ENCODE measurements at regions not wholly inside any gene's neighbourhood (a gene's known extent, or its start where the extent isn't known, plus 50 kb on each side); places are given as distances from the start of the nearest gene placed in this dataset.

DNA sequence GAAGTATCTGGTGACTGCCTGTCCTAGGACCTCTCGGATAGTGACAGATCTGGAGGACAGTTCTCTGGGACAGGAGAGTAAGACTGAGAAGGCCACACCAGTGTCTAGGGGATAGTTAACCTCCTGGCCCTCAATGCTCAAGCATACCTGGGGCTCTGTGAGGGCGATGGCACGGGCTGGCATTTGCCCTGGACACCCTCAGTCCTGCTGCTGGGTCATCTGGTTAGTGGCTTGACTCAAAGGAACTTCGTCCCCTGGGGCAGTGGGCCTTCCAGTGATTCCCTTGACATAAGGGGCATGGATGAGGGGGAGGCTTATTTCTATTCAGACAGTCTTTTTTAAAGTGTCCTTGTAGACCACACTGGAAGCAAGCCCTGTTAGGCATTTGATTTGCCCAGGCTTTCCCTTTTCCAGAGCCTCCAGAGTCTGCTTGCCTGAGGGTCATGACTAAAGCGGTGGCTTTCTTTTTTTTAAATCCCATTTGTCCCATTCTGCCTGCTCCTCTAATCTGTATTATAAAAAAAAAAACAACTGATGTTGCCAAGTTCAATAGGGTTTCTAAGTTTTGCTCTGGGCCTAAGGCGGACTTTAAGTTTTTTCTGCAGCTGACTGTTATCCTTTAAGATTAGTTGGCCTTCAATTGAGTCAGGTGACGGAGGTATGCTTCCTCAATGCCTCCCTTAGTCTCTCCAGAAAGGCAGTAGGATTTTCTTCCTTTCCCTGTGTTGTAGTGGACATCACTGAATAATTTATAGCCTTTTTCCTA lies 2083.5 kb upstream of the C9orf72 start:
- DNase-seq = no peak

DNA sequence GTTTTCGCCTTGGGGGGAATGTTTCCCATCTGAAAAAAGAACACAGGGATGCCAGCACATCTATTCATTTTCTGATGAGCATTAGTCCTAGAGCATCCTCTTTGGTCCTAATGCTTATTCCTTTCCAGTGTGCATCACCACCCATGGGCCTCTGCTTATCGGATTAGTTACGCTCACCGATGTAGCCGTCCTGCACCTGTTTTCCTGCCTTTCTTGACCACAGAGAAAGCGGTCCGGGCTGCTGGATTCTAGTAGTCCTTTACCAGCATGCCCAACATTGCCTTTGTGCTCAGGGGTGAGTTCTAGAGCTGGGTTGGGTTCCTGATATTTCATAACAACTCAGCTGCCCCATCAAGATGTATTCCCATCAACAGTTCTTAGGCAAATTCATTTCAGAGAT lies 2084.5 kb upstream of the C9orf72 start:
- DNase-seq = no peak

GRCh38 chr9:29659014-29659413 lies 2085.7 kb upstream of the C9orf72 start:
- DNase-seq = no peak

- no peak for DNase-seq
Observed at GRCh38 chr9:29659736-29660135, 2086.5 kb upstream of the C9orf72 start.

- DNase-seq = no peak
Observed at GRCh38 chr9:29668732-29669131, 2095.5 kb upstream of the C9orf72 start.

DNA sequence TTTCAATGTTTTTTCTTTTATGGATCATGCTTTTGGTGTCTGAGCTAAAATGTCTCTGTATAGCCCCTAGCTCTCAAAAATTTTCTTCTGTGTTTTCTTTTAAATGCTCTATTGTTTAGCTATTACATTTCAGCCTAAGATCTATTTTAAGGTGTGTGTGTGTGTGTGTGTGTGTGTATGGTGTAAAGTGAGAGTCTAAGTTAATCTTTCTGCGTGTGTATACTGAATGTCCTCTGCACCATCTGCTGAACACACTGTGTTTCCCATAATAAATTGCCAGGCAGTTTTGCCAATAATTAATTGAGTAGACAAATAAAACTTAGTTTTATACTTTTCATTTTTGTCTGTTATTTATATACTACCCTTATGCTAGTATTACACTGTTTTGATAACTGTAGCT lies 2096.3 kb upstream of the C9orf72 start:
- DNase-seq = no peak

- no peak for DNase-seq
Observed at GRCh38 chr9:29685531-29685930, 2112.2 kb upstream of the C9orf72 start.

GRCh38 chr9:29691145-29691544 lies 2117.9 kb upstream of the C9orf72 start:
- DNase-seq = no peak

DNA sequence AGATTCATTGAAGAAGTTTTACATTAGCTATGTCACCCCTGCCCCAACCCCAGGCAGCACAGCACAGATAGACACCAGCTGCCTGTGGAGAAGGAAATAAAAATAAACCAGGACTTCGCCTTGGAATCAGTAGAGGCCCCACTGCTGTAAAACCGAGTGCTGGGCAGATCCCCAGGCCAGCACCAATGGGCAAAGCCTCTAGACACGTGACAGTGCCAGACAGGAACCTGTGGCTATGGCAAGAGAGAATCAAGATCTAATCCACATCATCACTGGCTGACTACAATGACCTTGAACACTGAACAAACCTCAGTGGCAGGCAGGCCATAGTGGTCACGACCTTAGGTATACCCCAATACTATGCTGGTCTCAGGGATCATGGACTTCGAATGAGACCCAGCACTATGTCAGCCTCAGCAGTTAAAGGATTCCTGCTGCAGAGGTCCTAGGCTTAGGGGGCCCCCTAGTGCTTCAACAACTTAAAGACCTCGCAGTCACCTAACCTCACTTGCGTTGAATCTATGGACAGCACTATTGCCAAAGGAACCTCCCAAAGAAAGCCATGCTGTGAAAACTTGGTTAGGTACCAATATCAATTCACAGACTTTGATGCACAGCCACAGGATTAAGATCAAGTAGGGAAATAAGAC lies 2118.6 kb upstream of the C9orf72 start:
- peak; percentile 21 for DNase-seq

GRCh38 chr9:29697011-29697410 lies 2123.7 kb upstream of the C9orf72 start:
- DNase-seq = no peak

DNA sequence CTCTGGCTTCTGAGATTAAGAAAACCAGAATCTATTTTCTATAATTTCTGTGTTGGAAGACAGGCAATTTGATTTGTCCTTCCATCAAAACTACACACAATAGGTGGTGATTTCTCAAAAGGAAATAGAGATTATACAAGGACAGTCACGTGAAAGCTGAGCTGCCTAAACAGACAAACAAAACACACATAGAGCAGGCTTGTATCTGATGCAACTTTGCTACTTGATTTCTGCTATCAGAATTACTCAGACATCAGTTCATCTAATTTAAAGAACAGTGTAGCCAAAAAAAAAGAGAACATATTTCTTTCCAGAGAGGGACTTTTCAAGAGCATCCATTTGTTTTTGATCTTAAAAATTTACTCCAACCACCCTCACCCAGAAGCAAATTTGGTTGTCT lies 2128.3 kb upstream of the C9orf72 start:
- no peak for DNase-seq

- DNase-seq = no peak
Observed at GRCh38 chr9:29701971-29702370, 2128.7 kb upstream of the C9orf72 start.

GRCh38 chr9:29714860-29715259 lies 2141.6 kb upstream of the C9orf72 start:
- DNase-seq = no peak

- no peak for DNase-seq
Observed at GRCh38 chr9:29717631-29718030, 2144.3 kb upstream of the C9orf72 start.

GRCh38 chr9:29730163-29730562 lies 2156.9 kb upstream of the C9orf72 start:
- DNase-seq = no peak

DNA sequence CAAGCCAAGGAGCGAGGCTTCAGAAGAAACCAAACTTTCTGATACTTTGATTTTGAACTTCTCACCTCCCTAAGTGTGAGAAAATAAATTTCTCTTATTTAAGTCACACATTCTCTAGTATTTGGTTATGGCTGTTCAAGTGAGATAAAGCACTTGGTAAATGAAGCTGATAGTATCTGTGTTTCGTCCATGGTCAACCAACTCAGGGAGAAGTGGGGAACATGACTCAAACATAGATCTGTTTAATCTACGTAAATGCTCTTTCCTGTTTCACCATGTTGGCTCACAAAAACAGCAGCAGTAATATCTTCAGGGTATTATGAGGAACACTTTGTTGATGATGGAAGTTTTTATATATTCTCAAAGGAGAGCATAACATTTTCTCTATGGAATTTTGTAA lies 2167.2 kb upstream of the C9orf72 start:
- no peak for DNase-seq

GRCh38 chr9:29741169-29741568 lies 2167.9 kb upstream of the C9orf72 start:
- DNase-seq = no peak

DNA sequence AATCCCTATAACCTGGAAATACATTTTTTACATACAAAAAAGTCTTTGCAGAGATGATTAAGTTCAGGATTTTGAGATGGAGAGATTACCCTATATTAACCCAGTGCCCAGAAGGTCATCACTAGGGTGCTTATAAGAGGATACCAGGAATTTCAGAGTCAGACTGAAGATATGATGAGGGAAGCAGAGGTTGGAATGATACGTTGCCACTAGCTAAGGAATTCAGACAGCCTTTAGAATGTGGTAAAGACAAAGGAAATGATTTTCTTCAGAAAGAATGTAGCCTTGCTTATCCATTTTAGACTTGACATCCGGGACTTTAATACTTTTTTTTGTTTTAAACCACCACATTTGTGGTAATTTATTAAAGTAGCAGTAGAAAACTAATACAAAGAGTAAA lies 2176.8 kb upstream of the C9orf72 start:
- DNase-seq = no peak

GRCh38 chr9:29751226-29751625 lies 2177.9 kb upstream of the C9orf72 start:
- DNase-seq = no peak

GRCh38 chr9:29753638-29754037 lies 2180.4 kb upstream of the C9orf72 start:
- no peak for DNase-seq

DNA sequence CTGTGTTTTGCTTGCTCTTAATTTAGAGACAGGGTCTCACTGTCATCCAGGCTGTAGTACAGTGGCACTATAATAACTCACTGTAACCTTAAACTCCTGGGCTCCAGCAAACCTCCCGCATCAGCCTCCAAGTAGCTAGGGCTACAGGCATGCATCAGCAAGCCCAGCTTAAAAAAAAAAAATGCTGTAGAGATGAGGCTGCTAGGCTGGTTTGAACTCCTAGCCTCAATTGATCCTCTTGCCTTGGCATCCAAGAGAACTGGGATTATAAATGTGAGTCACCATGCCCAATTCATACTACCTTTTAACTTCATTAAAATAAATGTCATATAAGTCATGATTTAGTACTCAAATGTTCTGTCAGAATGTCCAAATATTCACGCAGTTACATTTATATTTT lies 2195.7 kb upstream of the C9orf72 start:
- no peak for DNase-seq

- no peak for DNase-seq
Observed at GRCh38 chr9:29773676-29774075, 2200.4 kb upstream of the C9orf72 start.

DNA sequence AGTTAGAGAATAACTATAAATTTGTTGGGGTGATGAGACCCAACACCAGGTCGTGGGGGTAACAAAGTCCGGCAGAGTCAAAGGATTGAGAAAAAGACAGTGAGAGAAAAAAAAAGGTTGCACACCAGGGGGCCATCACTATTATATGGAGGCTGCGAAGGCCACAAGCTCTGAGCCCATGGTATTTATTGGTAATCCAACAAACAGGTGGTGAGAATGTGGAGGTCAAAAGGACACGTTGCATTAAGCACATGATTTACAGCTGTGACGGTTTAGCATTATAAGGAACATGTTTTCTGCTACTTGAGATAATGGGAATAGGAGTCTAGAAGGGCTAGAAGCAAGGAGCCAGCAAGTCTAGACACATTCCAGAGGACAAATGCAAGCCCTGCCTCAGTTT lies 2202.2 kb upstream of the C9orf72 start:
- no peak for DNase-seq

GRCh38 chr9:29778281-29778849 lies 2205.1 kb upstream of the C9orf72 start:
- DNase-seq = no peak

GRCh38 chr9:29793970-29794369 lies 2220.7 kb upstream of the C9orf72 start:
- DNase-seq = no peak

All from COR-L47 (cell line).